HepG2 (cell line): ENCODE measurements at regions not wholly inside any gene's neighbourhood (a gene's known extent, or its start where the extent isn't known, plus 50 kb on each side); places are given as distances from the start of the nearest gene placed in this dataset.

Experiments
- ATAC-seq: fragments of 200-7000 bp; cut with Tn5 transposase; 3 replicates; pipeline ENCODE4 v1.9.1; 2020; ENCODE audit warnings: mild to moderate bottlenecking, moderate library complexity
- BruUV-seq: library from RNA; stranded (reverse); fragments of 400-500 nt; replicated peaks from 2 replicates; lab custom pipeline; 2021; lab: Mats Ljungman, UMichigan
- CTCF ChIA-PET: fragments of 300-600 bp; formaldehyde crosslinking; extraction: SDS; loops from one replicate; lab custom pipeline; 2021; ENCODE audit warnings: low total read pairs, inconsistent platforms, low intra/inter-chr PET ratio; lab: Yijun Ruan, JAX
- POLR2A ChIA-PET: fragments of 350-600 bp; sonication (Branson Sonifier 250); formaldehyde crosslinking; loops from one replicate; lab custom pipeline; 2020; ENCODE audit warnings: antibody characterized with exemption, inconsistent platforms; lab: Yijun Ruan, JAX
- DNase-seq: peaks from one replicate; pipeline ENCODE4 v3.0.0-alpha.2; 2015; ENCODE audit warnings: low spot score
- FAIRE-seq: peaks from 3 replicates; lab custom pipeline; 2011; peaks lifted over from hg19 to GRCh38; lab: Jason Lieb, UNC
- H2AFZ ChIP-seq: one replicate; pipeline ENCODE4 v1.6.1; 2011; ENCODE audit warnings: low read length, inconsistent platforms
- H3K27ac ChIP-seq: fragments of 300-600 bp; 3 replicates; pipeline ENCODE4 v1.8.0; 2011; ENCODE audit warnings: mixed run types, mild to moderate bottlenecking, mixed read lengths, low read length, inconsistent platforms; ENCODE audit not compliant: insufficient read depth; ENCODE audit errors: extremely low read length
- H3K27me3 ChIP-seq, 2 experiments: fragments of 200-600 bp in 1 of 2; 2 replicates in 1 of 2; 3 replicates in 1 of 2; pipeline versions ENCODE4 v1.6.0 to v1.8.0; 2011; ENCODE audit warnings: low read length in 2 of 2, mild to moderate bottlenecking in 2 of 2, moderate library complexity in 2 of 2, inconsistent platforms in 1 of 2; ENCODE audit not compliant: insufficient read depth in 2 of 2, control insufficient read depth in 1 of 2
- H3K36me3 ChIP-seq, 2 experiments: fragments of 200-600 bp in 1 of 2; replicated peaks in 1 of 2; 2 replicates in 1 of 2; 3 replicates in 1 of 2; pipeline versions ENCODE4 v1.5.1 to v1.8.0; 2011; ENCODE audit warnings: low read length in 2 of 2, inconsistent platforms in 1 of 2; ENCODE audit not compliant: insufficient read depth in 2 of 2, control insufficient read depth in 1 of 2
- H3K4me1 ChIP-seq: 2 replicates; pipeline ENCODE4 v1.5.1; 2012; ENCODE audit warnings: low read length, inconsistent platforms; ENCODE audit not compliant: insufficient read depth
- H3K4me2 ChIP-seq: 2 replicates; pipeline ENCODE4 v1.6.0; 2011; ENCODE audit warnings: low read depth, low read length, inconsistent platforms
- H3K4me3 ChIP-seq, 3 experiments: fragments of 200-600 bp in 1 of 3; sonication (generic), shearing (Covaris generic) in 1 of 3; replicated peaks in 1 of 3; 2 replicates each; pipeline ENCODE4 v1.5.1; 2011 to 2016; ENCODE audit warnings: low read length in 3 of 3, inconsistent platforms in 2 of 3, low read depth in 2 of 3, mild to moderate bottlenecking in 2 of 3, control low read depth in 1 of 3, mixed read lengths in 1 of 3; ENCODE audit not compliant: insufficient read depth in 1 of 3
- H3K79me2 ChIP-seq: one replicate; pipeline ENCODE4 v1.6.1; 2011; ENCODE audit warnings: low read length, inconsistent platforms; ENCODE audit not compliant: insufficient read depth
- H3K9ac ChIP-seq: 2 replicates; pipeline ENCODE4 v1.6.0; 2011; ENCODE audit warnings: mild to moderate bottlenecking, low read depth, low read length, inconsistent platforms; ENCODE audit not compliant: insufficient read depth
- H3K9me3 ChIP-seq: 2 replicates; pipeline ENCODE4 v1.5.1; 2012; ENCODE audit warnings: mild to moderate bottlenecking, low read length
- H4K20me1 ChIP-seq: 2 replicates; pipeline ENCODE4 v1.6.0; 2011; ENCODE audit warnings: inconsistent platforms, mild to moderate bottlenecking, low read length, moderate library complexity; ENCODE audit not compliant: insufficient read depth
- HNRNPL ChIP-seq: fragments of 200-400 bp; formaldehyde crosslinking; IDR thresholded peaks from 2 replicates; pipeline ENCODE4 v1.6.1; 2017; ENCODE audit warnings: mild to moderate bottlenecking, low read depth, low read length
- RFX3 ChIP-seq: IDR thresholded peaks from 2 replicates; pipeline ENCODE4 v1.6.1; 2016; ENCODE audit warnings: missing biosample characterization, missing genetic modification reagents
- SYNCRIP ChIP-seq: fragments of 200-400 bp; formaldehyde crosslinking; IDR thresholded peaks from 2 replicates; pipeline ENCODE4 v1.6.1; 2018; ENCODE audit warnings: mild to moderate bottlenecking, low read depth, low read length; ENCODE audit not compliant: insufficient read depth
- ZFP1 ChIP-seq: IDR thresholded peaks from 2 replicates; pipeline ENCODE4 v1.6.1; 2016
- ZNF20 ChIP-seq: sonication (generic); formaldehyde crosslinking; IDR thresholded peaks from 2 replicates; pipeline ENCODE4 v1.4.0; 2020; ENCODE audit warnings: mild to moderate bottlenecking, moderate library complexity, missing genetic modification reagents
- ZNF382 ChIP-seq: sonication (generic); formaldehyde crosslinking; IDR thresholded peaks from 2 replicates; pipeline ENCODE4 v1.5.0; 2020; ENCODE audit warnings: missing genetic modification reagents, mild to moderate bottlenecking, borderline replicate concordance
- ZNF550 ChIP-seq: sonication (generic); formaldehyde crosslinking; IDR thresholded peaks from 2 replicates; pipeline ENCODE4 v1.4.0; 2020; ENCODE audit warnings: mild to moderate bottlenecking, missing genetic modification reagents, borderline replicate concordance
- ZNF552 ChIP-seq: sonication (generic); formaldehyde crosslinking; IDR thresholded peaks from 2 replicates; pipeline ENCODE4 v1.9.0; 2022; ENCODE audit warnings: missing genetic modification reagents, mild to moderate bottlenecking, borderline replicate concordance
- ZNF562 ChIP-seq: sonication (generic); formaldehyde crosslinking; IDR thresholded peaks from 2 replicates; pipeline ENCODE4 v1.8.0; 2022; ENCODE audit warnings: missing genetic modification reagents, borderline replicate concordance
- WGBS: methylation state at CpG from one replicate; pipeline ENCODE4 v1.1.6; 2017; ENCODE audit warnings: low lambda C conversion rate; 5-methylcytosine and 5-hydroxymethylcytosine counted together
- in situ Hi-C: cut with HindIII; loops from 2 replicates; pipeline ENCODE4 v1.10.0; 2017; ENCODE audit warnings: low pct_unique_long_range_greater_than_20kb; ENCODE audit not compliant: extremely low pct_ligation_motif_present
- intact Hi-C: fragments of 100-400 bp; cut with micrococcal nuclease; formaldehyde crosslinking; loops from one replicate; pipeline ENCODE4 v1.10.0; 2022; ENCODE audit not compliant: unreplicated experiment
- TF ChIP-seq, protein P1 (sequence below): sonication (generic); formaldehyde crosslinking; IDR thresholded peaks from 2 replicates; pipeline ENCODE4 v1.8.0; 2022; ENCODE audit warnings: missing genetic modification reagents, mild to moderate bottlenecking, moderate library complexity, borderline replicate concordance
- TF ChIP-seq, protein P2 (sequence below): sonication (generic); formaldehyde crosslinking; IDR thresholded peaks from 2 replicates; pipeline ENCODE4 v1.8.1; 2023; ENCODE audit warnings: mild to moderate bottlenecking, missing genetic modification reagents
- TF ChIP-seq, protein P3 (sequence below): sonication (generic); formaldehyde crosslinking; IDR thresholded peaks from 2 replicates; pipeline ENCODE4 v1.4.0; 2020; ENCODE audit warnings: missing genetic modification reagents, borderline replicate concordance
- TF ChIP-seq, protein P4 (sequence below): sonication (generic); formaldehyde crosslinking; IDR thresholded peaks from 2 replicates; pipeline ENCODE4 v1.9.0; 2021; ENCODE audit warnings: missing genetic modification reagents, mild to moderate bottlenecking, borderline replicate concordance
- TF ChIP-seq, protein P5 (sequence below): sonication (generic); formaldehyde crosslinking; IDR thresholded peaks from 2 replicates; pipeline ENCODE4 v1.4.0; 2020; ENCODE audit warnings: missing genetic modification reagents
- TF ChIP-seq, protein P6 (sequence below): sonication (generic); formaldehyde crosslinking; IDR thresholded peaks from 2 replicates; pipeline ENCODE4 v1.4.0; 2020; ENCODE audit warnings: missing genetic modification reagents

DNA sequence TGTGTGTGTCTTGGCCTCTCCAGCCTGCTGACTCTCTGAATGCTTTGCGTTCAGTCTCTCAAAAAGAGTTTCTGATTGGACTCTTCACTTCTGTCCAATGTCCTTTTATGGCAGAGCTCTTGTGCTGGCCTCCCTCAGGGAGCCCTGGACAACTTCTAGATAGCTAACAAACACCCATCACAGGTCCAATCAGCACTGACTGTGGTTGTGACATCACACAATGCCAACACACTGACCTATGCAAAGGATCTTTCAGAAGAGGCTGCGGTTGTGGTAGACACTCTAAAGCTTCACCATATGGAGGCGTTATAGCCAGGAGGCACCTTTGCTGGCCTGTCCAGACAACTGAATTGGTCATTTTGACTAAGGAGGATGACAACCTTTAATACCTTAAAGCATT, 53.8 kb upstream of the LSM6 start:
- Histone ChIP-seq H3K27me3 (no peaks in the 10 kb centered on the region), H3K4me3 (no peak overlapping the region), H3K36me3 (no peaks in the 10 kb centered on the region), H3K27ac (no peak overlapping the region), H2AFZ (no peak overlapping the region), H3K9ac (no peak overlapping the region), H3K79me2 (no peaks in the 10 kb centered on the region), H3K9me3 (no peaks in the 10 kb centered on the region), H4K20me1 (no peaks in the 10 kb centered on the region), H3K4me2 (no peak overlapping the region), H3K4me1 (no peaks in the 10 kb centered on the region)
- DNase-seq (no peak), ATAC-seq (no peak), FAIRE-seq (no peak)
- POLR2A ChIA-PET = no interaction called here
- whole genome bisulfite sequencing = 18% methylated on average over 3 of the region's 3 CpGs
- BruUV-seq = no TSS peak
- intact Hi-C loops = no loop called here
- in situ Hi-C loops = no loop called here
- CTCF ChIA-PET = no interaction called here
- TF ChIP-seq, protein P1, sequence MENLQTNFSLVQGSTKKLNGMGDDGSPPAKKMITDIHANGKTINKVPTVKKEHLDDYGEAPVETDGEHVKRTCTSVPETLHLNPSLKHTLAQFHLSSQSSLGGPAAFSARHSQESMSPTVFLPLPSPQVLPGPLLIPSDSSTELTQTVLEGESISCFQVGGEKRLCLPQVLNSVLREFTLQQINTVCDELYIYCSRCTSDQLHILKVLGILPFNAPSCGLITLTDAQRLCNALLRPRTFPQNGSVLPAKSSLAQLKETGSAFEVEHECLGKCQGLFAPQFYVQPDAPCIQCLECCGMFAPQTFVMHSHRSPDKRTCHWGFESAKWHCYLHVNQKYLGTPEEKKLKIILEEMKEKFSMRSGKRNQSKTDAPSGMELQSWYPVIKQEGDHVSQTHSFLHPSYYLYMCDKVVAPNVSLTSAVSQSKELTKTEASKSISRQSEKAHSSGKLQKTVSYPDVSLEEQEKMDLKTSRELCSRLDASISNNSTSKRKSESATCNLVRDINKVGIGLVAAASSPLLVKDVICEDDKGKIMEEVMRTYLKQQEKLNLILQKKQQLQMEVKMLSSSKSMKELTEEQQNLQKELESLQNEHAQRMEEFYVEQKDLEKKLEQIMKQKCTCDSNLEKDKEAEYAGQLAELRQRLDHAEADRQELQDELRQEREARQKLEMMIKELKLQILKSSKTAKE (CRISPR knock-in tag) = no peak
- TF ChIP-seq ZNF550 (no peak), HNRNPL (no peak), ZNF382 (CRISPR knock-in tag) (no peak), SYNCRIP (no peak), ZNF552 (no peak), ZNF20 (CRISPR knock-in tag) (no peak), ZNF562 (CRISPR knock-in tag) (no peak), RFX3 (CRISPR knock-in tag) (no peak), ZFP1 (CRISPR knock-in tag) (no peak)
- TF ChIP-seq, protein P2, sequence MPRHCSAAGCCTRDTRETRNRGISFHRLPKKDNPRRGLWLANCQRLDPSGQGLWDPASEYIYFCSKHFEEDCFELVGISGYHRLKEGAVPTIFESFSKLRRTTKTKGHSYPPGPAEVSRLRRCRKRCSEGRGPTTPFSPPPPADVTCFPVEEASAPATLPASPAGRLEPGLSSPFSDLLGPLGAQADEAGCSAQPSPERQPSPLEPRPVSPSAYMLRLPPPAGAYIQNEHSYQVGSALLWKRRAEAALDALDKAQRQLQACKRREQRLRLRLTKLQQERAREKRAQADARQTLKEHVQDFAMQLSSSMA (CRISPR knock-in tag) = no peak
- TF ChIP-seq, protein P3, sequence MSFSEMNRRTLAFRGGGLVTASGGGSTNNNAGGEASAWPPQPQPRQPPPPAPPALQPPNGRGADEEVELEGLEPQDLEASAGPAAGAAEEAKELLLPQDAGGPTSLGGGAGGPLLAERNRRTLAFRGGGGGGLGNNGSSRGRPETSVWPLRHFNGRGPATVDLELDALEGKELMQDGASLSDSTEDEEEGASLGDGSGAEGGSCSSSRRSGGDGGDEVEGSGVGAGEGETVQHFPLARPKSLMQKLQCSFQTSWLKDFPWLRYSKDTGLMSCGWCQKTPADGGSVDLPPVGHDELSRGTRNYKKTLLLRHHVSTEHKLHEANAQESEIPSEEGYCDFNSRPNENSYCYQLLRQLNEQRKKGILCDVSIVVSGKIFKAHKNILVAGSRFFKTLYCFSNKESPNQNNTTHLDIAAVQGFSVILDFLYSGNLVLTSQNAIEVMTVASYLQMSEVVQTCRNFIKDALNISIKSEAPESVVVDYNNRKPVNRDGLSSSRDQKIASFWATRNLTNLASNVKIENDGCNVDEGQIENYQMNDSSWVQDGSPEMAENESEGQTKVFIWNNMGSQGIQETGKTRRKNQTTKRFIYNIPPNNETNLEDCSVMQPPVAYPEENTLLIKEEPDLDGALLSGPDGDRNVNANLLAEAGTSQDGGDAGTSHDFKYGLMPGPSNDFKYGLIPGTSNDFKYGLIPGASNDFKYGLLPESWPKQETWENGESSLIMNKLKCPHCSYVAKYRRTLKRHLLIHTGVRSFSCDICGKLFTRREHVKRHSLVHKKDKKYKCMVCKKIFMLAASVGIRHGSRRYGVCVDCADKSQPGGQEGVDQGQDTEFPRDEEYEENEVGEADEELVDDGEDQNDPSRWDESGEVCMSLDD (CRISPR knock-in tag) = no peak
- TF ChIP-seq, protein P4, sequence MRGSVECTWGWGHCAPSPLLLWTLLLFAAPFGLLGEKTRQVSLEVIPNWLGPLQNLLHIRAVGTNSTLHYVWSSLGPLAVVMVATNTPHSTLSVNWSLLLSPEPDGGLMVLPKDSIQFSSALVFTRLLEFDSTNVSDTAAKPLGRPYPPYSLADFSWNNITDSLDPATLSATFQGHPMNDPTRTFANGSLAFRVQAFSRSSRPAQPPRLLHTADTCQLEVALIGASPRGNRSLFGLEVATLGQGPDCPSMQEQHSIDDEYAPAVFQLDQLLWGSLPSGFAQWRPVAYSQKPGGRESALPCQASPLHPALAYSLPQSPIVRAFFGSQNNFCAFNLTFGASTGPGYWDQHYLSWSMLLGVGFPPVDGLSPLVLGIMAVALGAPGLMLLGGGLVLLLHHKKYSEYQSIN (CRISPR knock-in tag) = no peak
- TF ChIP-seq, protein P5, sequence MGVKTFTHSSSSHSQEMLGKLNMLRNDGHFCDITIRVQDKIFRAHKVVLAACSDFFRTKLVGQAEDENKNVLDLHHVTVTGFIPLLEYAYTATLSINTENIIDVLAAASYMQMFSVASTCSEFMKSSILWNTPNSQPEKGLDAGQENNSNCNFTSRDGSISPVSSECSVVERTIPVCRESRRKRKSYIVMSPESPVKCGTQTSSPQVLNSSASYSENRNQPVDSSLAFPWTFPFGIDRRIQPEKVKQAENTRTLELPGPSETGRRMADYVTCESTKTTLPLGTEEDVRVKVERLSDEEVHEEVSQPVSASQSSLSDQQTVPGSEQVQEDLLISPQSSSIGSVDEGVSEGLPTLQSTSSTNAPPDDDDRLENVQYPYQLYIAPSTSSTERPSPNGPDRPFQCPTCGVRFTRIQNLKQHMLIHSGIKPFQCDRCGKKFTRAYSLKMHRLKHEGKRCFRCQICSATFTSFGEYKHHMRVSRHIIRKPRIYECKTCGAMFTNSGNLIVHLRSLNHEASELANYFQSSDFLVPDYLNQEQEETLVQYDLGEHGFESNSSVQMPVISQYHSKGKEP (CRISPR knock-in tag) = no peak
- TF ChIP-seq, protein P6, sequence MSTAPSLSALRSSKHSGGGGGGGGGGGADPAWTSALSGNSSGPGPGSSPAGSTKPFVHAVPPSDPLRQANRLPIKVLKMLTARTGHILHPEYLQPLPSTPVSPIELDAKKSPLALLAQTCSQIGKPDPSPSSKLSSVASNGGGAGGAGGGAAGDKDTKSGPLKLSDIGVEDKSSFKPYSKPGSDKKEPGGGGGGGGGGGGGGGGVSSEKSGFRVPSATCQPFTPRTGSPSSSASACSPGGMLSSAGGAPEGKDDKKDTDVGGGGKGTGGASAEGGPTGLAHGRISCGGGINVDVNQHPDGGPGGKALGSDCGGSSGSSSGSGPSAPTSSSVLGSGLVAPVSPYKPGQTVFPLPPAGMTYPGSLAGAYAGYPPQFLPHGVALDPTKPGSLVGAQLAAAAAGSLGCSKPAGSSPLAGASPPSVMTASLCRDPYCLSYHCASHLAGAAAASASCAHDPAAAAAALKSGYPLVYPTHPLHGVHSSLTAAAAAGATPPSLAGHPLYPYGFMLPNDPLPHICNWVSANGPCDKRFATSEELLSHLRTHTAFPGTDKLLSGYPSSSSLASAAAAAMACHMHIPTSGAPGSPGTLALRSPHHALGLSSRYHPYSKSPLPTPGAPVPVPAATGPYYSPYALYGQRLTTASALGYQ (CRISPR knock-in tag) = no peak
